GM21717 (cell line): ENCODE measurements at regions not wholly inside any gene's neighbourhood (a gene's known extent, or its start where the extent isn't known, plus 50 kb on each side); places are given as distances from the start of the nearest gene placed in this dataset.
"Not testable (repeated sequence)": the region's sequence is repeated elsewhere in the genome, so short reads cannot be mapped to it uniquely, and the experiment has no call there.

Source experiments
- ATAC-seq: cut with Tn5 transposase; IDR thresholded peaks from one replicate; pipeline ENCODE4 v1.9.1; 2021; ENCODE audit warnings: mild to moderate bottlenecking, moderate library complexity; ENCODE audit not compliant: unreplicated experiment

GRCh38 chr10:36574207-36574606, 551.2 kb upstream of the ANKRD30A start:
- ATAC-seq, result no peak

GRCh38 chr10:36573246-36573645, 552.2 kb upstream of the ANKRD30A start:
- no peak for ATAC-seq

- ATAC-seq, result no peak
These were observed 561.0 kb upstream of the ANKRD30A start for GRCh38 chr10:36564433-36564832.

GRCh38 chr10:36559412-36560400, 565.7 kb upstream of the ANKRD30A start:
- no peak for ATAC-seq

- no peak for ATAC-seq
These were observed 568.9 kb upstream of the ANKRD30A start for GRCh38 chr10:36556468-36556867.

GRCh38 chr10:36555036-36555435, 570.4 kb upstream of the ANKRD30A start:
- ATAC-seq, result no peak

GRCh38 chr10:36547965-36548364, 577.4 kb upstream of the ANKRD30A start:
- no peak for ATAC-seq

GRCh38 chr10:36542493-36542892, 582.9 kb upstream of the ANKRD30A start:
- ATAC-seq, result no peak

GRCh38 chr10:36540611-36541010, 584.8 kb upstream of the ANKRD30A start:
- no peak for ATAC-seq

GRCh38 chr10:36538953-36539586, 586.3 kb upstream of the ANKRD30A start:
- no peak for ATAC-seq

- ATAC-seq, result peak; percentile 99
These were observed 590.9 kb upstream of the ANKRD30A start for GRCh38 chr10:36534471-36535002.

GRCh38 chr10:36533861-36534260, 591.5 kb upstream of the ANKRD30A start:
- no peak for ATAC-seq

GRCh38 chr10:36533316-36533715, 592.1 kb upstream of the ANKRD30A start:
- no peak for ATAC-seq

GRCh38 chr10:36531621-36532020, 593.8 kb upstream of the ANKRD30A start:
- ATAC-seq, result no peak

GRCh38 chr10:36526033-36526432, 599.4 kb upstream of the ANKRD30A start:
- no peak for ATAC-seq

- not testable (repeated sequence) for ATAC-seq
These were observed 601.3 kb upstream of the ANKRD30A start for GRCh38 chr10:36524126-36524525.

- ATAC-seq, result no peak
These were observed 605.5 kb upstream of the ANKRD30A start for GRCh38 chr10:36519909-36520308.

- no peak for ATAC-seq
These were observed 609.1 kb upstream of the ANKRD30A start for GRCh38 chr10:36516281-36516680.

GRCh38 chr10:36515319-36515718, 610.1 kb upstream of the ANKRD30A start:
- no peak for ATAC-seq

GRCh38 chr10:36507715-36508114, 617.7 kb upstream of the ANKRD30A start:
- no peak for ATAC-seq

GRCh38 chr10:36506697-36507496, 618.5 kb upstream of the ANKRD30A start:
- ATAC-seq, result no peak
